ENCODE measurements at regions not wholly inside any gene's neighbourhood (a gene's known extent, or its start where the extent isn't known, plus 50 kb on each side); places are given as distances from the start of the nearest gene placed in this dataset.
"Not testable (repeated sequence)": the region's sequence is repeated elsewhere in the genome, so short reads cannot be mapped to it uniquely, and the experiment has no call there.

DNA sequence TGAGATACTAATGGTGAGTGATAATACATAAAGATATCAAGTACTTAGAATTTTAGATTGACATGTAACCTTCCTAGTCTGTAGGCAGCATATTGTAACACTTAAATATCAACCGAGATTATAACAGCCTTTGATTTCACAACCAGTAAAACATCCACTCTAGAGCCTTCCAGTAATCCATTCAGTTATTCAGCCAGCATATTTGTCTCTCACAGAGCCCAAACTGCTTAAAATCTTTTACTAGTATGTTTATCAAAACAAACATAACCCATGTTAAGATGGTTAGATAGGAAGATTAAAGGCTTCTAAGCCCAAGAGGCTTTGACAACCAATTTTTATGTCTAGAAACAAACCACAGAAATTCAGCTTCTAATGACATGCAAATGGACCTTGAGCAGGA, 177.9 kb upstream of the FST start:
- Mint-ChIP-seq H3K4me1 (ENCODE audit: low read depth) (peaks cover 9% of the 10 kb centered on the region), H3K4me3 (ENCODE audit: low read depth) (no peak overlapping the region), H3K27me3 (ENCODE audit: low read depth) (no peaks in the 10 kb centered on the region), H3K9me3 (peaks cover 16% of the 10 kb centered on the region), H3K27ac (no peak overlapping the region), H3K36me3 (ENCODE audit: low read depth) (no peaks in the 10 kb centered on the region)
- no peak for DNase-seq (ENCODE audit: low spot score)
- intact Hi-C loops (cut with micrococcal nuclease) = no loop called here

DNA sequence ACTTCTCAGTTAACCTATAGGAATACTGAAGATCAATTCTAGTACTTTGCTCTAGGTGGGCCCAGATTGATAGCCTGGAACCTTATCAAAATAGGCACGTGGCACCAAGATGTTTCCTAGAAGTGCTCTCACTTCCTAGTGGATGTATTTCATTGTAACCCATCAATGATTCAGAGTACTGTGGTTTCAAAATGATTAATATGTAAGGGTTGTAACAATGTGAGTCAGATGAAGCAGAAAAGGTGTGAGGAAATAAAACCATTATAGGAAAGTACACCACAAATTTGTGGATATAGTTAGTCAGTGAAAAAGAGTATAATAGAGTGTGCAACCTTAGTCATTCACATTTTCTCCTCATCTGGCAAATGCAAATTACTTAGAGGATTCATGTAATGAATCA, 177.3 kb upstream of the FST start:
- H3K9me3 Mint-ChIP-seq = peaks cover 19% of the 10 kb centered on the region
- H3K4me1 Mint-ChIP-seq (ENCODE audit: low read depth) = peaks cover 9% of the 10 kb centered on the region
- H3K36me3 Mint-ChIP-seq (ENCODE audit: low read depth) = no peaks in the 10 kb centered on the region
- DNase-seq (ENCODE audit: low spot score) = no peak
- no peak overlapping the region for H3K4me3 Mint-ChIP-seq (ENCODE audit: low read depth)
- no peaks in the 10 kb centered on the region for H3K27me3 Mint-ChIP-seq (ENCODE audit: low read depth)
- no peak overlapping the region for H3K27ac Mint-ChIP-seq
- intact Hi-C loops (cut with micrococcal nuclease) = loop anchor here (1.0 kb wide), 1 partner anchor 63 kb away; no protein-coding TSS in a partner anchor

DNA sequence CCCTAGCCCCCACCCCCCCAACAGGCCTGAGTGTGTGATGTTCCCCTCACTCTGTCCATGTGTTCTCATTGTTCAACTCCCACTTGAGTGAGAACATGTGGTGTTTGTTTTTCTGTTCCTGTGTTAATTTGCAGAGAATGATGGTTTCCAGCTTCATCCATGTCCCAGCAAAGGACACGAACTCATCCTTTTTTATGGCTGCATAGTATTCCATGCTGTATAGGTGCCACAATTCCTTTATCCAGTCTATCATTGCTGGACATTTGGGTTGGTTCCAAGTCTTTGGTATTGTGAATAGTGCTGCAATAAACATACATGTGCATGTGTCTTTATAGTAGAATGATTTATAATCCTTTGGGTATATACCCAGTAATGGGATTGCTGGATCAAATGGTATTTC, 175.1 kb upstream of the FST start:
- H3K36me3 Mint-ChIP-seq (ENCODE audit: low read depth); intact Hi-C loops (cut with micrococcal nuclease); H3K4me1 Mint-ChIP-seq (ENCODE audit: low read depth); H3K27me3 Mint-ChIP-seq (ENCODE audit: low read depth); H3K4me3 Mint-ChIP-seq (ENCODE audit: low read depth); H3K27ac Mint-ChIP-seq; DNase-seq (ENCODE audit: low spot score): not testable (repeated sequence)
- H3K9me3 Mint-ChIP-seq = peaks cover 27% of the 10 kb centered on the region

DNA sequence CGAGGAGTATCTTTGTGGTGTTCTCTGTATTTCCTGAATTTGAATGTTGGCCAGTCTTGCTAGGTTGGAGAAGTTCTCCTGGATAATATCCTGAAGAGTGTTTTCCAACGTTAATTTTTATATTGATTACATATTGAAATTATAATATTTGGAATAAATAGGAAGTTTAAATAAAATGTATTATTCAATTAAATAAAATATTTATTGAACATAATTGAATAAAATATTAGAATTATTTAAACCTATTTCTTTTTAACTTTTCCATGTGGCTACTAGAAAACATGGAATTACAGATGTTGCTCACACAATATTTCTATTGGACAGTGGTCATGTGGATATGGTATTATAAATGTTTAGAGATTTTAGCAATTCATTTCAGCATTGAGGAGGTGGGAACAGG, 170.8 kb upstream of the FST start:
- no peak for DNase-seq (ENCODE audit: low spot score)
- peaks cover 27% of the 10 kb centered on the region for H3K9me3 Mint-ChIP-seq
- no peaks in the 10 kb centered on the region for H3K27me3 Mint-ChIP-seq (ENCODE audit: low read depth)
- no peak overlapping the region for H3K27ac Mint-ChIP-seq
- intact Hi-C loops (cut with micrococcal nuclease) = no loop called here
- no peaks in the 10 kb centered on the region for H3K4me1 Mint-ChIP-seq (ENCODE audit: low read depth)
- no peak overlapping the region for H3K4me3 Mint-ChIP-seq (ENCODE audit: low read depth)
- H3K36me3 Mint-ChIP-seq (ENCODE audit: low read depth) = no peaks in the 10 kb centered on the region

DNA sequence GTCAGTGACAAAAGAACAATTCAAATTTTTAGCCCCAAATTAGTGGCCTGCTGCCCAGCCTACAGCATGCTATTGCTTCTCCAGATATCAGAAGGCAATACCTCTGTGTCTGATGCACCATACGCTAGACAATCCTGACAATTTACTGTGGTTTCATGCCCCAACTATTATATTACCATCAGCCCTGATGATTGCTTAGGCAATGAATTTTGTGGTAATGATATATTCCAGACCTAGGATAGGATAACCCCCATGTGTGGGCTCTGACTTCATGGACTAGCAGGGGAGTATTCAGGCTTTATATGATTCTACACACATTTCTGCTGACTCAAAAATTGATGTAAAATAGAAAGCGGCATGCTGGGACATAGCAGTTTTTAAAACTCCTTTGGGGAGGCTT, 168.7 kb upstream of the FST start:
- Mint-ChIP-seq H3K27ac (no peak overlapping the region), H3K4me1 (ENCODE audit: low read depth) (no peaks in the 10 kb centered on the region), H3K4me3 (ENCODE audit: low read depth) (no peak overlapping the region), H3K9me3 (peaks cover 22% of the 10 kb centered on the region), H3K27me3 (ENCODE audit: low read depth) (no peaks in the 10 kb centered on the region), H3K36me3 (ENCODE audit: low read depth) (no peaks in the 10 kb centered on the region)
- intact Hi-C loops (cut with micrococcal nuclease) = no loop called here
- DNase-seq (ENCODE audit: low spot score) = no peak

DNA sequence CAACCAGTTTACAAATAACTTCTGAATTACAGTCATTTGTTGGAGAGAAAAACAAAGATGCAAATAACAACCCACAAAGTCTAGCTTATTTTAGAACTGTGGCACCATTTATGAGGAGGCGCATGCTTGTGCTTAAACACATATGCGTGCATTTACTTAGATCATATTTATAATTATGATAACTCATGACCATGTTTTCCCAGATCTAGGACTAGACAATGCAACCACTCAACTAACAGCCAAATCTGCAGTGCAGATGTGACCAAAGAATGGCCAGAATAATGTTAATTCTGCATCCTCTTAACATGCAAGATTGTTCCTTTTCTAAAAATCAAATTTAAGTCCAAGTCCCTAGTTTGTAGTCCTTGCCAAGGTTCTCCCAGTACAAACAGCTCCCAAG, 167.3 kb upstream of the FST start:
- H3K4me3 Mint-ChIP-seq (ENCODE audit: low read depth) = no peak overlapping the region
- DNase-seq (ENCODE audit: low spot score) = no peak
- H3K36me3 Mint-ChIP-seq (ENCODE audit: low read depth) = no peaks in the 10 kb centered on the region
- no peaks in the 10 kb centered on the region for H3K27me3 Mint-ChIP-seq (ENCODE audit: low read depth)
- H3K27ac Mint-ChIP-seq = no peak overlapping the region
- intact Hi-C loops (cut with micrococcal nuclease) = no loop called here
- H3K9me3 Mint-ChIP-seq = peaks cover 17% of the 10 kb centered on the region
- H3K4me1 Mint-ChIP-seq (ENCODE audit: low read depth) = no peaks in the 10 kb centered on the region

DNA sequence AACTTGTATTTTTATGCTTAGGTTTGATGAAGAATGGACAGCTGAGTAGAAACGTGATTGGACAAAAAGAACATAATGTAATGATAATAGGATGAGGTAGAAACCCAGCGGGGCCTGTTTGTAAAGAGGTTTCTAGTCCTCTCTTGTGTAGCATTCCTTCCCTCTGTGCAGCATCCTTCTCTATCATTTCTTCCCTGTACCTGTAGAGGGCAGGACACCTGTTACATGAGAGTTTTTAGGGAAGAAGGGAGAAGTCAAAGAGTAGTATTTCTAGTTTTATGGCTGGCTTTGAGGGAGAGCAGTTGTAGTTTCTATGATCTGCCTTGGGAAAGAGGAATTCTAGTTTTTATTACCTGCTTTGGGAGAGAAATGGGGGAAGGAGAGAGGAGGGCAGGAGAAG, 162.1 kb upstream of the FST start:
- Mint-ChIP-seq H3K4me3 (ENCODE audit: low read depth) (no peak overlapping the region), H3K27me3 (ENCODE audit: low read depth) (no peaks in the 10 kb centered on the region), H3K9me3 (peaks cover 9% of the 10 kb centered on the region), H3K27ac (no peak overlapping the region), H3K36me3 (ENCODE audit: low read depth) (no peaks in the 10 kb centered on the region), H3K4me1 (ENCODE audit: low read depth) (no peaks in the 10 kb centered on the region)
- no peak for DNase-seq (ENCODE audit: low spot score)
- intact Hi-C loops (cut with micrococcal nuclease) = no loop called here

DNA sequence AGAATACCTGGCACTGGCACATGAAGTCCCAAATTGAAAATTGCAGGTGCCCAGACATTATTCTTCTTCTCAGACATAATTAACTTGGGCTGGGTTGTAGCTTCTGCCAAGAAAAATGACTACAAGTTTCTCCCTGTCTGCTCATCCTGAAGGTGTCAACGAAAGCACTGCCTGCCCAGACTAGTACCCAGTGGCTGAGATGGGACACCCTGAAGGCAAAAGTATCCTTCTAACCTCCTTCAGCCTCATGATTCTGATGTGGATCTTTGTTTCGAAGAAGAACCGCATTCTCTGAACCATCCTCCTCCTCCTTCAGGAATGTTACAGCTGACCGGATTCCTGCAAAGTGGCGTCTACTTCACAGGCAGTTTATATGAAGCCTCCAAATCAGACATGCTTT, 161.1 kb upstream of the FST start:
- Mint-ChIP-seq H3K4me3 (ENCODE audit: low read depth) (no peak overlapping the region), H3K36me3 (ENCODE audit: low read depth) (no peaks in the 10 kb centered on the region), H3K27me3 (ENCODE audit: low read depth) (no peaks in the 10 kb centered on the region), H3K27ac (no peak overlapping the region), H3K4me1 (ENCODE audit: low read depth) (no peaks in the 10 kb centered on the region), H3K9me3 (peaks cover 9% of the 10 kb centered on the region)
- no peak for DNase-seq (ENCODE audit: low spot score)
- intact Hi-C loops (cut with micrococcal nuclease) = no loop called here

DNA sequence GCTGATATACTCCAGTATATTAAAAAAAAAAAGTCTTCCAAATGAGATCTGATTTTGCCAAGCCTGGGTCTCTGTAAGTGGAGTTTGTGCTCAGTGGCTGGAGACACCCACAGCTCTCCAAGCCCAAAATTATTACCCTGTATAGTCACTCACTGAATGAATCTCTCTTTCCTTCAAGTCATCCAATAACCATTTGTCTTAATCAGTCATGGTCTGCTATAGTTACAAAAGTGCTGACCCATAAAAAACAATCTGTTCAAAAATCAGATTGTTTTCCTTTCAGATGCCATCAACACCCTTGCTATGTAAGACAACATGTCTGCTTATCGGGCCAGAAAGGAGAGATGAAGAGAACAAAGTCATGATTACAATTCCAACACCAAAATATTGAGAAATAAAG, 159.4 kb upstream of the FST start:
- H3K27ac Mint-ChIP-seq = no peak overlapping the region
- no peaks in the 10 kb centered on the region for H3K36me3 Mint-ChIP-seq (ENCODE audit: low read depth)
- intact Hi-C loops (cut with micrococcal nuclease) = no loop called here
- H3K9me3 Mint-ChIP-seq = no peaks in the 10 kb centered on the region
- H3K4me3 Mint-ChIP-seq (ENCODE audit: low read depth) = no peak overlapping the region
- DNase-seq (ENCODE audit: low spot score) = no peak
- no peaks in the 10 kb centered on the region for H3K4me1 Mint-ChIP-seq (ENCODE audit: low read depth)
- no peaks in the 10 kb centered on the region for H3K27me3 Mint-ChIP-seq (ENCODE audit: low read depth)

DNA sequence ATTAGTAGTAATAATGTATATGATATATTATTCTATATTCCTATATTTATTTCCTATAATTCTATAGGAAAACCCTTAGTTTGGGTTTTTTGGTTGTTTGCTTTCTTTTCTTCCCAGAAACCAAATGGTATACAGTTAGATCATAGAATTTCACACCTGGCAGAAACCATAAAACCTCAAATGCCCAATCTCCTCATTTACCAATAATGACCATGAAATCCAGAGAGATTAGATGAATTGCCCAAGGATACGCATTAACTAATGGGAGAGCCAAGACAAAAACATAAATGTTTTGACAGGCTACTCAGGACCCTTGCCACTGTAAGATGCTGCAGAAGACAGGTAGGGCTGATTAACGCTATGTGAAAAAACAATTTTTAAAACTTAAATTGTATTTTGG, 158.7 kb upstream of the FST start:
- Mint-ChIP-seq H3K27ac (no peak overlapping the region), H3K9me3 (no peaks in the 10 kb centered on the region), H3K36me3 (ENCODE audit: low read depth) (no peaks in the 10 kb centered on the region), H3K4me1 (ENCODE audit: low read depth) (no peaks in the 10 kb centered on the region), H3K4me3 (ENCODE audit: low read depth) (no peak overlapping the region), H3K27me3 (ENCODE audit: low read depth) (no peaks in the 10 kb centered on the region)
- intact Hi-C loops (cut with micrococcal nuclease) = no loop called here
- no peak for DNase-seq (ENCODE audit: low spot score)

DNA sequence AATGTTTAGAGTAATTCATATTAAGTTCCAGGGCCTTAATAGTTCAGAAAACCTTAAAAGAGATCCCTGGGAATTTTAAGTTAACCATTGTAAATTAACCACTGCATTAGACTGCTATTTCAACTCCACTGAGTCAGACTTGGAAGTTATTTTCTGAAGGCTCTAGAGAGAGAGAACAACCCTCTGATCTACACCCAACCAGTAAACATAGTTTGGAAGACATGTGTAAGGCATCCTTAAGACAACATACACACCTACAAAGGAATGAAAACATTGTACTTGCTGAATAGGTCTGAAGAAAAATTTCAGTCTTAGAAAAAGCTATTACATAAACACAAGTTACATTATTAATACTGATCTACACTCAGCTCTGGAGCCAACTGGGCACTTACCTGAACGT, 158.2 kb upstream of the FST start:
- no peak for DNase-seq (ENCODE audit: low spot score)
- Mint-ChIP-seq H3K4me1 (ENCODE audit: low read depth) (no peaks in the 10 kb centered on the region), H3K27ac (no peak overlapping the region), H3K4me3 (ENCODE audit: low read depth) (no peak overlapping the region), H3K9me3 (no peaks in the 10 kb centered on the region), H3K27me3 (ENCODE audit: low read depth) (no peaks in the 10 kb centered on the region), H3K36me3 (ENCODE audit: low read depth) (no peaks in the 10 kb centered on the region)
- intact Hi-C loops (cut with micrococcal nuclease) = no loop called here

DNA sequence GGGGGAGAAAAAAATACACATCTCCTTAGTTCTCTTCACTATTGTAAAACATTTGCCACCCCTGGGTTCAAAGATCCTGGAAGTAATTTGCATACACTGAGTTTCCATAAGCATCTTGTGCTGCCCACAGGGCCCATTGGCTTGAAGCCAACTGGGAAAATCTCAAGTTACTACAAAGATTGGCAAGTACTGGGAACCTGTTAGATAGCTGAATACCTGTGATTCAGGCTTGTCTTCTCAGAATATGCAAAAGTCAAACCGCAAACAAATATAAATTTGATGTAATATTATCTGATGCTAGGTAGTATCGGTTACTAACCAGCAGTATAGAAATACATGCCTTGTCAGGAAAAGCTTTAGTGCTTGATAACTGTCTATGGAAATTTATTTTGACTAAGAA, 156.9 kb upstream of the FST start:
- no peak for DNase-seq (ENCODE audit: low spot score)
- Mint-ChIP-seq H3K4me1 (ENCODE audit: low read depth) (no peaks in the 10 kb centered on the region), H3K36me3 (ENCODE audit: low read depth) (no peaks in the 10 kb centered on the region), H3K9me3 (no peaks in the 10 kb centered on the region), H3K27ac (no peak overlapping the region), H3K27me3 (ENCODE audit: low read depth) (no peaks in the 10 kb centered on the region), H3K4me3 (ENCODE audit: low read depth) (no peak overlapping the region)
- intact Hi-C loops (cut with micrococcal nuclease) = no loop called here

DNA sequence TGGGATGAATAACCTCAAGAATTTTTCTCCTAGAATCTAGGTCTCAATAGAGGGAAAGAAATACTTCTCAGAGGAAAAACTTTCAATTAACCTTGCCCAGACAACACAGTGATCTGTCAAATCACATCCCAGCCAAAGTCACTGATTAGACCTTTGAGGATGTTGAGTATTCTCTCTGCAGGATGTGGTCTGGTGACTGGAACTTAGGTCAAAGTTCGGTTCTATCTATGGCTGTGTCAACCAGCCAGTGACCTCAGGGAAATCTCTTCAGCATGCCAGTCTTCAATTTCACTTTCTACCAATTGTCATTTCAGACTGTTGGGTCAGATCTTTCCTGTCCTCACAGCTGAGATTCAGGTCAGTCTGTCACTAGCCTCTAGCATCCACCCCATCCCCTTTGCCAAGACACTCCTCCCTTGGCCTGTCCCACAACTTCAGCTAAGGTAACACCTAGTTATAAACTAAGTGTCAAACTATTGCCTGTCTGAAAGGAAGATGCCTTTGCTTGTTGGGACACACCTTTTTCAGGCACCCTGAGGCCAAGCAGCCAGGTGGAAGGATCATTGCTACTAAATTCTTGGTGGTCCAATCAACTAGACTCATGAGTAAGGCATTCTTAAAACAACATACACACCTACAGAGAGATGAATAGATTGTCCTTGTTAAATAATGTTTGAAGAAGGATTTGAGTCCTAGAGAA, 156.3 kb upstream of the FST start:
- H3K27me3 Mint-ChIP-seq (ENCODE audit: low read depth) = no peaks in the 10 kb centered on the region
- H3K27ac Mint-ChIP-seq = no peak overlapping the region
- H3K4me3 Mint-ChIP-seq (ENCODE audit: low read depth) = no peak overlapping the region
- no peaks in the 10 kb centered on the region for H3K36me3 Mint-ChIP-seq (ENCODE audit: low read depth)
- intact Hi-C loops (cut with micrococcal nuclease) = no loop called here
- H3K9me3 Mint-ChIP-seq = no peaks in the 10 kb centered on the region
- no peak for DNase-seq (ENCODE audit: low spot score)
- no peaks in the 10 kb centered on the region for H3K4me1 Mint-ChIP-seq (ENCODE audit: low read depth)

Data from activated T-helper 2 cell treated with anti-CD3 and anti-CD28 coated beads, Interferon-gamma antibody, Interleukin-2, Interleukin-4, amounts not matched to agents 10 μg/mL and 5 μg/mL and 100 μg/mL, durations not matched to agents 14 hours and 24 hours and 36 hours (primary cell).